ENCODE measurements at regions not wholly inside any gene's neighbourhood (a gene's known extent, or its start where the extent isn't known, plus 50 kb on each side); places are given as distances from the start of the nearest gene placed in this dataset.

DNA sequence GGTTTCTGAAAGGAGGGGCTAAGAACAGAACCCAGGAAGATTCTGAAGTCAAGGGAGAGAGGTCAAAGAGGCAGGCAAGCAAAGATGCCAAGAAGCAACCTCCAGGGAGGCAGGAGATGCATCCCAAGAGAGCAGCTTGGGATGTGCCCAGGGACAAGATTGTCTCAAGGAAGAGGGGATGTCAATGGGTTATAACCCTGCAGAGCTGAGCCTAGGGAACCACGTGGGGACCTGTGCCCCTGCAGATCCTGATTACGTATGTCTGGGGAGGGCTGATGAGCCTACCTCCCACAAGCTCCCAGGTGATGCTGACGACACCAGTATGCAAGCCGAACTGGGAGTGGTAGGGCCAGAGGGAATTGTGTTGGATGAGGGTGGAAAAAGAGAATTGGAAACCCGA, 70.9 kb upstream of the IRS2 start:
- TF ChIP-seq, protein P1, sequence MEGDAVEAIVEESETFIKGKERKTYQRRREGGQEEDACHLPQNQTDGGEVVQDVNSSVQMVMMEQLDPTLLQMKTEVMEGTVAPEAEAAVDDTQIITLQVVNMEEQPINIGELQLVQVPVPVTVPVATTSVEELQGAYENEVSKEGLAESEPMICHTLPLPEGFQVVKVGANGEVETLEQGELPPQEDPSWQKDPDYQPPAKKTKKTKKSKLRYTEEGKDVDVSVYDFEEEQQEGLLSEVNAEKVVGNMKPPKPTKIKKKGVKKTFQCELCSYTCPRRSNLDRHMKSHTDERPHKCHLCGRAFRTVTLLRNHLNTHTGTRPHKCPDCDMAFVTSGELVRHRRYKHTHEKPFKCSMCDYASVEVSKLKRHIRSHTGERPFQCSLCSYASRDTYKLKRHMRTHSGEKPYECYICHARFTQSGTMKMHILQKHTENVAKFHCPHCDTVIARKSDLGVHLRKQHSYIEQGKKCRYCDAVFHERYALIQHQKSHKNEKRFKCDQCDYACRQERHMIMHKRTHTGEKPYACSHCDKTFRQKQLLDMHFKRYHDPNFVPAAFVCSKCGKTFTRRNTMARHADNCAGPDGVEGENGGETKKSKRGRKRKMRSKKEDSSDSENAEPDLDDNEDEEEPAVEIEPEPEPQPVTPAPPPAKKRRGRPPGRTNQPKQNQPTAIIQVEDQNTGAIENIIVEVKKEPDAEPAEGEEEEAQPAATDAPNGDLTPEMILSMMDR (IDR thresholded peaks at IDR 0.05), result no peak
- TF ChIP-seq EP300 (IDR thresholded peaks at IDR 0.05) (no peak), POLR2AphosphoS5 (IDR thresholded peaks at IDR 0.05) (no peak)
